Panc1 (cell line): ENCODE measurements at regions not wholly inside any gene's neighbourhood (a gene's known extent, or its start where the extent isn't known, plus 50 kb on each side); places are given as distances from the start of the nearest gene placed in this dataset.

Experiments used
- POLR2AphosphoS5 ChIP-seq: IDR thresholded peaks from 2 replicates; pipeline ENCODE4 v1.6.1; 2012; ENCODE audit warnings: mild to moderate bottlenecking, low read depth, low read length, moderate library complexity
- SIN3A ChIP-seq: IDR thresholded peaks from 2 replicates; pipeline ENCODE4 v1.6.1; 2012; ENCODE audit warnings: low read depth, mild to moderate bottlenecking, low read length, moderate library complexity, borderline replicate concordance; ENCODE audit not compliant: insufficient read depth
- TF ChIP-seq, protein P1 (sequence below): fragments of 450-650 bp; IDR thresholded peaks from 2 replicates; pipeline ENCODE4 v1.5.1; 2017; ENCODE audit warnings: mild to moderate bottlenecking
- TF ChIP-seq, protein P2 (sequence below), 2 experiments: IDR thresholded peaks; 2 replicates each; pipeline ENCODE4 v1.6.1; 2011 to 2012; ENCODE audit warnings: low read depth in 2 of 2, control low read depth in 1 of 2, low read length in 1 of 2, mild to moderate bottlenecking in 1 of 2, moderate library complexity in 1 of 2; ENCODE audit not compliant: insufficient read depth in 1 of 2

DNA sequence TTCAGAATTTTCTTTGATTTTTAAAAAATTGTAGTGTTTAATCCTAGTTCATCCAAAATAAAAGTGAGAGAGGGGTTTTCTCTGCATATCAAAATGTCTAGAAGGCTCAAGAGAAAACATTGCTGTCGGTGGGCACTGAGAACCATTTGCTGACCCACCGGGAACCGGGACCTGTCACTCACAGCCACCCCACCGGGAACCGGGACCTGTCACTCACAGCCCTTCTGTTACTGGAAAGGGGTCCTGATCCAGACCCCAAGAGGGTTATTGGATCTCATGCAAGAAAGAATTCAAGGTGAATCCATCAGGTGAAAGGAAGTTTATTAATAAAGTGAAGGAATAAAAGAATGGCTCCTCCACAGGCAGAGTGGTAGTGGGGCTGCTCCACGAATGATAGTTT lies 106.0 kb upstream of the SFSWAP start:
- TF ChIP-seq, protein P1, sequence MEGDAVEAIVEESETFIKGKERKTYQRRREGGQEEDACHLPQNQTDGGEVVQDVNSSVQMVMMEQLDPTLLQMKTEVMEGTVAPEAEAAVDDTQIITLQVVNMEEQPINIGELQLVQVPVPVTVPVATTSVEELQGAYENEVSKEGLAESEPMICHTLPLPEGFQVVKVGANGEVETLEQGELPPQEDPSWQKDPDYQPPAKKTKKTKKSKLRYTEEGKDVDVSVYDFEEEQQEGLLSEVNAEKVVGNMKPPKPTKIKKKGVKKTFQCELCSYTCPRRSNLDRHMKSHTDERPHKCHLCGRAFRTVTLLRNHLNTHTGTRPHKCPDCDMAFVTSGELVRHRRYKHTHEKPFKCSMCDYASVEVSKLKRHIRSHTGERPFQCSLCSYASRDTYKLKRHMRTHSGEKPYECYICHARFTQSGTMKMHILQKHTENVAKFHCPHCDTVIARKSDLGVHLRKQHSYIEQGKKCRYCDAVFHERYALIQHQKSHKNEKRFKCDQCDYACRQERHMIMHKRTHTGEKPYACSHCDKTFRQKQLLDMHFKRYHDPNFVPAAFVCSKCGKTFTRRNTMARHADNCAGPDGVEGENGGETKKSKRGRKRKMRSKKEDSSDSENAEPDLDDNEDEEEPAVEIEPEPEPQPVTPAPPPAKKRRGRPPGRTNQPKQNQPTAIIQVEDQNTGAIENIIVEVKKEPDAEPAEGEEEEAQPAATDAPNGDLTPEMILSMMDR: no peak
- no peak for TF ChIP-seq POLR2AphosphoS5
- TF ChIP-seq SIN3A: no peak
- TF ChIP-seq, protein P2, sequence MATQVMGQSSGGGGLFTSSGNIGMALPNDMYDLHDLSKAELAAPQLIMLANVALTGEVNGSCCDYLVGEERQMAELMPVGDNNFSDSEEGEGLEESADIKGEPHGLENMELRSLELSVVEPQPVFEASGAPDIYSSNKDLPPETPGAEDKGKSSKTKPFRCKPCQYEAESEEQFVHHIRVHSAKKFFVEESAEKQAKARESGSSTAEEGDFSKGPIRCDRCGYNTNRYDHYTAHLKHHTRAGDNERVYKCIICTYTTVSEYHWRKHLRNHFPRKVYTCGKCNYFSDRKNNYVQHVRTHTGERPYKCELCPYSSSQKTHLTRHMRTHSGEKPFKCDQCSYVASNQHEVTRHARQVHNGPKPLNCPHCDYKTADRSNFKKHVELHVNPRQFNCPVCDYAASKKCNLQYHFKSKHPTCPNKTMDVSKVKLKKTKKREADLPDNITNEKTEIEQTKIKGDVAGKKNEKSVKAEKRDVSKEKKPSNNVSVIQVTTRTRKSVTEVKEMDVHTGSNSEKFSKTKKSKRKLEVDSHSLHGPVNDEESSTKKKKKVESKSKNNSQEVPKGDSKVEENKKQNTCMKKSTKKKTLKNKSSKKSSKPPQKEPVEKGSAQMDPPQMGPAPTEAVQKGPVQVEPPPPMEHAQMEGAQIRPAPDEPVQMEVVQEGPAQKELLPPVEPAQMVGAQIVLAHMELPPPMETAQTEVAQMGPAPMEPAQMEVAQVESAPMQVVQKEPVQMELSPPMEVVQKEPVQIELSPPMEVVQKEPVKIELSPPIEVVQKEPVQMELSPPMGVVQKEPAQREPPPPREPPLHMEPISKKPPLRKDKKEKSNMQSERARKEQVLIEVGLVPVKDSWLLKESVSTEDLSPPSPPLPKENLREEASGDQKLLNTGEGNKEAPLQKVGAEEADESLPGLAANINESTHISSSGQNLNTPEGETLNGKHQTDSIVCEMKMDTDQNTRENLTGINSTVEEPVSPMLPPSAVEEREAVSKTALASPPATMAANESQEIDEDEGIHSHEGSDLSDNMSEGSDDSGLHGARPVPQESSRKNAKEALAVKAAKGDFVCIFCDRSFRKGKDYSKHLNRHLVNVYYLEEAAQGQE (IDR thresholded peaks at IDR 0.05; ENCODE audit: insufficient read depth in 1 of 2, low read depth in 2 of 2, low read length in 1 of 2): no peak
